ENCODE measurements at regions not wholly inside any gene's neighbourhood (a gene's known extent, or its start where the extent isn't known, plus 50 kb on each side); places are given as distances from the start of the nearest gene placed in this dataset.

DNA sequence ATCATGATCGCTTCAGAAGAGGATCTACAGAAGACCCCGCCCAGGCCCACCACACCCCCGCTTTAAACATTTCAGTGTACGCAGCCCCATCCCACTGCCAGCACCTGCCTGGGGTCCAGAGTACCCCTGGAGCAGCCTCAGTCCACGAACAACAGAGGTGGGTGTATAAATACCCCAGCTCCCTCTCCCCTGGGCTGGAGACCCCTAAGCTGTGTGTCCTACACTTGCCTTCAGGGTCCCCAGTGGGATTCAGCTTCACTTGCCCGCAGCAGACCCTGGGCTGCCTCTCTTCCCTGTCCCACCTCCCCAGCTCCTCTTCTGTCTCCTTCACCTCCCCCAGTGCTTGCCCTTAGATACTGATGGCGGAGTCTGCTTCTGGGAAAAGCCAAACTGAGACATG is 105.7 kb downstream of the RBFOX3 start:
- H4K20me1 ChIP-seq (ENCODE audit: low read depth, low read length) = no peaks in the 10 kb centered on the region
- no peaks in the 10 kb centered on the region for H3K79me2 ChIP-seq (ENCODE audit: insufficient read depth, low read length)
- no peak overlapping the region for H3K4me2 ChIP-seq (ENCODE audit: low read depth, low read length, poor library complexity, severe bottlenecking)
- H3K4me3 ChIP-seq (ENCODE audit: insufficient read depth, low read length, poor library complexity, severe bottlenecking) = no peak overlapping the region
- H3K9ac ChIP-seq (ENCODE audit: low read length) = no peak overlapping the region
- no peaks in the 10 kb centered on the region for H3K9me2 ChIP-seq (replicated peaks; ENCODE audit: insufficient read depth, low read length)
- no peak overlapping the region for H3K27ac ChIP-seq (ENCODE audit: low read depth, low read length)
- H3K9me3 ChIP-seq (ENCODE audit: insufficient read depth, low read length) = no peaks in the 10 kb centered on the region
- H3F3A ChIP-seq (ENCODE audit: insufficient read depth) = no peaks in the 10 kb centered on the region
- no peak overlapping the region for H2AFZ ChIP-seq (ENCODE audit: low read depth, low read length, severe bottlenecking)
- H3K36me3 ChIP-seq (ENCODE audit: low read length) = no peaks in the 10 kb centered on the region
- no peaks in the 10 kb centered on the region for H3K27me3 ChIP-seq (ENCODE audit: low read length)
- TF ChIP-seq, protein P1, sequence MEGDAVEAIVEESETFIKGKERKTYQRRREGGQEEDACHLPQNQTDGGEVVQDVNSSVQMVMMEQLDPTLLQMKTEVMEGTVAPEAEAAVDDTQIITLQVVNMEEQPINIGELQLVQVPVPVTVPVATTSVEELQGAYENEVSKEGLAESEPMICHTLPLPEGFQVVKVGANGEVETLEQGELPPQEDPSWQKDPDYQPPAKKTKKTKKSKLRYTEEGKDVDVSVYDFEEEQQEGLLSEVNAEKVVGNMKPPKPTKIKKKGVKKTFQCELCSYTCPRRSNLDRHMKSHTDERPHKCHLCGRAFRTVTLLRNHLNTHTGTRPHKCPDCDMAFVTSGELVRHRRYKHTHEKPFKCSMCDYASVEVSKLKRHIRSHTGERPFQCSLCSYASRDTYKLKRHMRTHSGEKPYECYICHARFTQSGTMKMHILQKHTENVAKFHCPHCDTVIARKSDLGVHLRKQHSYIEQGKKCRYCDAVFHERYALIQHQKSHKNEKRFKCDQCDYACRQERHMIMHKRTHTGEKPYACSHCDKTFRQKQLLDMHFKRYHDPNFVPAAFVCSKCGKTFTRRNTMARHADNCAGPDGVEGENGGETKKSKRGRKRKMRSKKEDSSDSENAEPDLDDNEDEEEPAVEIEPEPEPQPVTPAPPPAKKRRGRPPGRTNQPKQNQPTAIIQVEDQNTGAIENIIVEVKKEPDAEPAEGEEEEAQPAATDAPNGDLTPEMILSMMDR (IDR thresholded peaks at IDR 0.05; ENCODE audit: insufficient read depth, low read length, poor library complexity, severe bottlenecking) = no peak
- TF ChIP-seq EZH2phosphoT487 (conservative IDR thresholded peaks at IDR 0.05; ENCODE audit: low read length) = no peak

DNA sequence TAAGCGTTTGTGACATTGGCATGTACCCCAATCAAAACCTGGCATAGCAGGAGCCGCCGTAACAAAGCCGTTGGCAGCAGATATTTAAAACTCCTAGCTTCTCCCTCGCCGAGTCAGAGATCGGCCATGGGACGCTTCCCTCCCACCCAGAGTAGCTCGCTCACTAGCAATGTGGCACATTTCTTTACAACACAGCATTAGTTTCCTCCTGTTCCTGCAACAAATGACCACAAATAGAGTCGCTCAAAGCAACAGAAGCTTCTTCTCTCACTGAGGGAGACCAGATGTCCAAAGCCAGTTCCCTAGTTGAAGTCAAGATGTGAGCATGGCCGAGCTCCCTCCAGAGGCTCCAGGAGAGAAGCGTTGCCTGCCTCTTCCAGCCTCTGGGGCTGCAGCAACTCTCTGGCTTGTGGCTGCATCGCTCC is 106.7 kb downstream of the RBFOX3 start:
- no peak for TF ChIP-seq EZH2phosphoT487 (conservative IDR thresholded peaks at IDR 0.05; ENCODE audit: low read length)
- TF ChIP-seq, protein P1 (IDR thresholded peaks at IDR 0.05; ENCODE audit: insufficient read depth, low read length, poor library complexity, severe bottlenecking) = no peak
- H3K9ac ChIP-seq (ENCODE audit: low read length) = no peak overlapping the region
- H3K4me2 ChIP-seq (ENCODE audit: low read depth, low read length, poor library complexity, severe bottlenecking) = no peak overlapping the region
- no peaks in the 10 kb centered on the region for H3K9me2 ChIP-seq (replicated peaks; ENCODE audit: insufficient read depth, low read length)
- no peaks in the 10 kb centered on the region for H3K36me3 ChIP-seq (ENCODE audit: low read length)
- H3K9me3 ChIP-seq (ENCODE audit: insufficient read depth, low read length) = no peaks in the 10 kb centered on the region
- H3K4me3 ChIP-seq (ENCODE audit: insufficient read depth, low read length, poor library complexity, severe bottlenecking) = no peak overlapping the region
- H4K20me1 ChIP-seq (ENCODE audit: low read depth, low read length) = no peaks in the 10 kb centered on the region
- H3F3A ChIP-seq (ENCODE audit: insufficient read depth) = no peaks in the 10 kb centered on the region
- no peaks in the 10 kb centered on the region for H3K79me2 ChIP-seq (ENCODE audit: insufficient read depth, low read length)
- H3K27me3 ChIP-seq (ENCODE audit: low read length) = no peaks in the 10 kb centered on the region
- no peak overlapping the region for H3K27ac ChIP-seq (ENCODE audit: low read depth, low read length)
- H2AFZ ChIP-seq (ENCODE audit: low read depth, low read length, severe bottlenecking) = no peak overlapping the region

DNA sequence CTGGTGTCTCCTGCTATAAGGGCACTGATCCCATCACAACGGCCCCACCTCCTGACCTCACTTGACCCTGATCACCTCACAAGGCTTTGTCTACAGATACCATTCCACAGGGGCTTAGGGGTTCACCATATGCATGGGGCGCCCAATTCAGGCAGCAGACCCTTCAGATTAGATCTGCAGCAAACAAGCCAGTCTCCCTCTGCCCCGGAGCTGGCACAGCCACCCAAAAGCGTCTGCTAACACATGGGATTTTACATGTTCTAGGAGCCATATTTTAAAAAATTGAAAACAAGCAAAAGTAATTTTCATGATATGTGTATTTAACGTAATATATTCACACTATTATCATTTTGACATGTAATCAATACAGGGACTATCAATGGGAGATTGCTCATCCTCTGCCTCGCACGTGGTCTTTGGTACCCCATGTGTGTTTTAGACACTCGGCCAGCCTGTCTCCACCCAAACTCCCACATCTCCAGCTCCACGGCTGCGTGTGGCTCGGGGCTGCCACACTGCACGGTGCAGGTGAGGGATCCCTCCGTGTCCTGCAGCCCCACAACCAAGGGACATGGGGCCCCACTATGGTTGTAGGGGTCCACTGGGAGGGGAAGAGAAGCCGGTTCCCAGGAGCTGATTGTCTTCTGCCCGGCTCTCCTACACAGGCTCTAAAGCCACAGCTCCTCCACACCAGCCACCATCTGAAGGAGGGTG is 107.6 kb downstream of the RBFOX3 start:
- H3K9ac ChIP-seq (ENCODE audit: low read length) = no peak overlapping the region
- H3K79me2 ChIP-seq (ENCODE audit: insufficient read depth, low read length) = no peaks in the 10 kb centered on the region
- no peaks in the 10 kb centered on the region for H4K20me1 ChIP-seq (ENCODE audit: low read depth, low read length)
- no peaks in the 10 kb centered on the region for H3K27me3 ChIP-seq (ENCODE audit: low read length)
- no peak overlapping the region for H3K27ac ChIP-seq (ENCODE audit: low read depth, low read length)
- H3K36me3 ChIP-seq (ENCODE audit: low read length) = no peaks in the 10 kb centered on the region
- H3K9me2 ChIP-seq (replicated peaks; ENCODE audit: insufficient read depth, low read length) = no peaks in the 10 kb centered on the region
- no peak overlapping the region for H3K4me2 ChIP-seq (ENCODE audit: low read depth, low read length, poor library complexity, severe bottlenecking)
- no peaks in the 10 kb centered on the region for H3F3A ChIP-seq (ENCODE audit: insufficient read depth)
- no peak for TF ChIP-seq EZH2phosphoT487 (conservative IDR thresholded peaks at IDR 0.05; ENCODE audit: low read length)
- TF ChIP-seq, protein P1 (IDR thresholded peaks at IDR 0.05; ENCODE audit: insufficient read depth, low read length, poor library complexity, severe bottlenecking) = no peak
- no peak overlapping the region for H3K4me3 ChIP-seq (ENCODE audit: insufficient read depth, low read length, poor library complexity, severe bottlenecking)
- H2AFZ ChIP-seq (ENCODE audit: low read depth, low read length, severe bottlenecking) = no peak overlapping the region
- no peaks in the 10 kb centered on the region for H3K9me3 ChIP-seq (ENCODE audit: insufficient read depth, low read length)

Data from SU-DHL-6 (cell line).